Parathyroid adenoma (tissue), 2 donors: ENCODE measurements at regions not wholly inside any gene's neighbourhood (a gene's known extent, or its start where the extent isn't known, plus 50 kb on each side); places are given as distances from the start of the nearest gene placed in this dataset.

ENCODE experiments used
- H2AFZ ChIP-seq: fragments of 300-600 bp; sonication (generic); one replicate; pipeline ENCODE4 v1.7.0; 2017; ENCODE audit warnings: antibody characterized with exemption, mild to moderate bottlenecking
- H3K27ac ChIP-seq: fragments of 300-600 bp; sonication (generic); one replicate; pipeline ENCODE4 v1.7.0; 2017
- H3K27me3 ChIP-seq: fragments of 300-600 bp; sonication (generic); one replicate; pipeline ENCODE4 v1.7.0; 2017; ENCODE audit warnings: low read length; ENCODE audit not compliant: control insufficient read depth, insufficient read depth
- H3K36me3 ChIP-seq: fragments of 300-600 bp; sonication (generic); one replicate; pipeline ENCODE4 v1.7.0; 2017; ENCODE audit warnings: low read length; ENCODE audit not compliant: control insufficient read depth, insufficient read depth
- H3K4me1 ChIP-seq: fragments of 300-600 bp; sonication (generic); one replicate; pipeline ENCODE4 v1.7.0; 2017; ENCODE audit warnings: control low read depth
- H3K4me2 ChIP-seq: fragments of 300-600 bp; sonication (generic); one replicate; pipeline ENCODE4 v1.7.0; 2017; ENCODE audit warnings: low read length
- H3K4me3 ChIP-seq: fragments of 300-600 bp; sonication (generic); one replicate; pipeline ENCODE4 v1.7.0; 2017; ENCODE audit warnings: low read depth, low read length
- H3K79me2 ChIP-seq: fragments of 300-600 bp; sonication (generic); one replicate; pipeline ENCODE4 v1.7.0; 2017; ENCODE audit warnings: control low read depth
- H3K9ac ChIP-seq: fragments of 300-600 bp; sonication (generic); one replicate; pipeline ENCODE4 v1.7.0; 2017; ENCODE audit warnings: mild to moderate bottlenecking
- H3K9me3 ChIP-seq: fragments of 300-600 bp; sonication (generic); one replicate; pipeline ENCODE4 v1.7.0; 2017; ENCODE audit warnings: low read length; ENCODE audit not compliant: control insufficient read depth
- TF ChIP-seq, protein P1 (sequence below): fragments of 300-600 bp; sonication (generic); IDR thresholded peaks from one replicate; pipeline ENCODE4 v1.7.0; 2017; ENCODE audit warnings: antibody characterized with exemption, mild to moderate bottlenecking
- donor health status: primary hyperparathyroidism.

DNA sequence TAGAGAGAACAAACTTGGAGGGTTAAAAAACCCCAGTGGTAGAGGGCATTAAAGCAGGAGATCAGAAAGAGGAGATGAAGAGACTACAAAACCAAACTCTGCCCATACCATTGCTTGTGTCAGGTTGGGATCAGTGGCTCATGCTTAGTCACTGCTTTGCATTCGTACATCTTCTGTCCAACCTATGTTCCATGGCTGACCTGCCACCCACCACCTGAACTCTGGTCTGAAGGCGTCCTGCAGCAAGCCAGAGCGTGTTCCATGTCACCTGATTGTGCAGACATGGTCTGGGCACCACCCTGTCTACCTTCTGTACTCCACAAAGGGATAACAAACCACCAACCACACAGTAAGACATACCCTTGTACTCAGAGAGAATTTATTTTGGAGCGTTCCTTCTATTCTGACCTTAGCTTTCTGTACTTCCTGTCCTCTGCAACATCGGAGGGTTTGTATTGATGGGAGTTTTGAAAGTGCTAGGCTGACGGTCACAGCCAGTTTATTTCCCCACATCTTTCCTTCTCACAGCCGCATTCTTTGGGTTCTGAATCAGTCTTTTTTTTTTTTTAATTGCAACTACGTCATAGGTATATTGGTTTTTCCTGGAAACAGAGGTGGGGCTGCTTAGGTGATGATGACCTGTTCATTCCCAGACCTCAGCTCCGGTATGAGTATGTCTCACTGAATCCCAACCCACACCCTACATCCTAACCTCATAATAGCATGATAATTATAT lies 88.3 kb downstream of the SOWAHC start:
- Histone ChIP-seq H3K4me3 (no peak overlapping the region), H3K9ac (no peak overlapping the region), H3K36me3 (no peaks in the 10 kb centered on the region), H3K9me3 (no peaks in the 10 kb centered on the region), H3K27me3 (no peaks in the 10 kb centered on the region), H3K4me1 (no peaks in the 10 kb centered on the region), H2AFZ (no peak overlapping the region), H3K27ac (no peak overlapping the region), H3K79me2 (no peaks in the 10 kb centered on the region), H3K4me2 (no peak overlapping the region)
- TF ChIP-seq, protein P1, sequence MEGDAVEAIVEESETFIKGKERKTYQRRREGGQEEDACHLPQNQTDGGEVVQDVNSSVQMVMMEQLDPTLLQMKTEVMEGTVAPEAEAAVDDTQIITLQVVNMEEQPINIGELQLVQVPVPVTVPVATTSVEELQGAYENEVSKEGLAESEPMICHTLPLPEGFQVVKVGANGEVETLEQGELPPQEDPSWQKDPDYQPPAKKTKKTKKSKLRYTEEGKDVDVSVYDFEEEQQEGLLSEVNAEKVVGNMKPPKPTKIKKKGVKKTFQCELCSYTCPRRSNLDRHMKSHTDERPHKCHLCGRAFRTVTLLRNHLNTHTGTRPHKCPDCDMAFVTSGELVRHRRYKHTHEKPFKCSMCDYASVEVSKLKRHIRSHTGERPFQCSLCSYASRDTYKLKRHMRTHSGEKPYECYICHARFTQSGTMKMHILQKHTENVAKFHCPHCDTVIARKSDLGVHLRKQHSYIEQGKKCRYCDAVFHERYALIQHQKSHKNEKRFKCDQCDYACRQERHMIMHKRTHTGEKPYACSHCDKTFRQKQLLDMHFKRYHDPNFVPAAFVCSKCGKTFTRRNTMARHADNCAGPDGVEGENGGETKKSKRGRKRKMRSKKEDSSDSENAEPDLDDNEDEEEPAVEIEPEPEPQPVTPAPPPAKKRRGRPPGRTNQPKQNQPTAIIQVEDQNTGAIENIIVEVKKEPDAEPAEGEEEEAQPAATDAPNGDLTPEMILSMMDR: no peak

DNA sequence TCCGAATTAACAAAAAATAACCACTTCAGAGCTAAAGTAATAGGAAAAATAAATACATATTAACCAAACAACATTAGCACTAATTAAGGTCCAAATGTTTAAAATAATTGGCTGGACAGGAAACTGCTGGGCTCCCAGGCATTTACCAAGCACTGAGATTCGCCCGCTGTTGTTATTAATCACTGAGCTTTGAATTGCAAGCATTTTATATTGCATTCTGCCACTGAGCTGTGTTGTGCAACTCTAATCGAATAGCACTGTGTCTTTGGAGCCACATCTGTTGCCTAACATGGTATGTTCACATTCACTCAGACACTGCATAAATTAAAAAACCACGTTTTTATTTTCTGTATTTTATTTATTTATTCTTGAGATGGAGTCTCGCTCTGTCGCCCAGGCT lies 88.9 kb downstream of the SOWAHC start:
- TF ChIP-seq, protein P1: no peak
- H2AFZ ChIP-seq: no peak overlapping the region
- no peaks in the 10 kb centered on the region for H3K4me1 ChIP-seq
- no peaks in the 10 kb centered on the region for H3K36me3 ChIP-seq
- no peaks in the 10 kb centered on the region for H3K27me3 ChIP-seq
- no peak overlapping the region for H3K27ac ChIP-seq
- no peaks in the 10 kb centered on the region for H3K79me2 ChIP-seq
- no peak overlapping the region for H3K9ac ChIP-seq
- H3K4me2 ChIP-seq: no peak overlapping the region
- no peaks in the 10 kb centered on the region for H3K9me3 ChIP-seq
- no peak overlapping the region for H3K4me3 ChIP-seq

DNA sequence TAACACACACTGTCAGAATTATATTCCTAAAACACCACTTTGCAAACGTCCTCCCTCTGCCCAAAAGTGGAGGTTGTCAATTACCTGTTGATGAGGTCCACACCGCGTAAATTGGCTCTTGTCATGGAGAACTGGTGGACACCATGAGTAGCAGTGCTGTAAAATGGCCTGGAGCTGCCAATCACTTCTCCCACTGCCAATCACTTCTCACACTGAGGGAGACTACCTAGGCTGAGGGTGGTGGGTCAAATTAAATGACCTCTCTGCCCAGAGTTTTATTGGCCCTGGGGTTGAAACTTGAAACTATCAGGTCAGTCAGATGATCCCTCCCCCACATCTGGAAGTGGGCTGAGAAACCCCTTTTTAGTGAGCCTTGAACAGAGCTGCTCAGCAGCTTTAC lies 89.6 kb downstream of the SOWAHC start:
- Histone ChIP-seq H3K9ac (no peak overlapping the region), H3K4me1 (no peaks in the 10 kb centered on the region), H3K27ac (no peak overlapping the region)

DNA sequence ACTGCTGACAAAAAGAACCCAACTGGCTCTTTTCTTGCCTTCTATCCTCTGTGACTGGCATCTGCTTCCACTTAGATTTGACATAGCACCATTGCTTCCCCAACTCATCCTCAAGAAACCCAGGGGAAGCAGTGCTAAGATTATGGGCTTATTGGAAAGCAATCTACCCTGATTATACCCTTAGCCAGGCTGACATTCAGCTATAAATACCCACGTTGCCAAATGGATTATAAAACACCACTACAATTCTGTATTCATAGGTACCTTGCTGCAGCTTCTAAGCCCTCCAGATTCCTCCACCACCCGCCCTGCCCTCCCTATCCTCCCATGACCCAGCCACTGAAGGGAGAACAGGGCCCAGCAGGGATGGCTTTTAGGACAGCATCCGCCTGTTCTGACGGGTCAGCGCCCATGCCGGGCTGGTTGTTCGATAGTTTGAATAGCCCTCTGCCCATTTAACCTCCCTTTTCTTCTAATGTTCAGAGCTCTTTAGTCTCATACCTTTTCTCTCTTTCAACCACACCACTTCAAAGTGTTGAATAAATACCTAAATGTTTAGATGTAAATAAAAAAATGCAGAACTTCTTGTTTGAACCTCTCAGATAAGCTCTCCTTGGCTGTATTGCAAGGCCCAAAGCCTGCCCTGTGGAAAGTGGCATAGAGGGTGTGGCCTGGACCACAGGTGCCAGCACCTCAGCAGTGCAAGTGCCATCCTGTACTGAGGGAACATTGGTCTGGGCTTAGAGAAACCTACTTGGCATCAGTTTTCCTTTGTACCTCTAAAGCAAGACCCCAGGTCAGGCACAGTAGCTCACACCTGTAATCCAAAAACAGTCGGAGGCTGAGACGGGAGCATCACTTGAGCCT lies 86.6 kb upstream of the RGPD5 start:
- H3K9me3 ChIP-seq: no peaks in the 10 kb centered on the region
- no peaks in the 10 kb centered on the region for H3K4me1 ChIP-seq
- no peak overlapping the region for H3K27ac ChIP-seq
- H2AFZ ChIP-seq: no peak overlapping the region
- H3K36me3 ChIP-seq: no peaks in the 10 kb centered on the region
- TF ChIP-seq, protein P1: no peak
- no peaks in the 10 kb centered on the region for H3K79me2 ChIP-seq
- H3K4me2 ChIP-seq: no peak overlapping the region
- H3K9ac ChIP-seq: no peak overlapping the region
- H3K27me3 ChIP-seq: no peaks in the 10 kb centered on the region
- H3K4me3 ChIP-seq: no peak overlapping the region

More for the DNA sequence above, 89.6 kb downstream of the SOWAHC start:
- no peak overlapping the region for H3K4me2 ChIP-seq
- no peak overlapping the region for H2AFZ ChIP-seq
- no peaks in the 10 kb centered on the region for H3K9me3 ChIP-seq
- H3K4me3 ChIP-seq: no peak overlapping the region
- TF ChIP-seq, protein P1: no peak
- no peaks in the 10 kb centered on the region for H3K36me3 ChIP-seq
- no peaks in the 10 kb centered on the region for H3K79me2 ChIP-seq
- H3K27me3 ChIP-seq: no peaks in the 10 kb centered on the region
